HG02938 (cell line): ENCODE measurements at regions not wholly inside any gene's neighbourhood (a gene's known extent, or its start where the extent isn't known, plus 50 kb on each side); places are given as distances from the start of the nearest gene placed in this dataset.

ENCODE experiments used
- ATAC-seq: cut with Tn5 transposase; IDR thresholded peaks from one replicate; pipeline ENCODE4 v1.9.1; 2021; ENCODE audit warnings: mild to moderate bottlenecking, moderate library complexity; ENCODE audit not compliant: unreplicated experiment

DNA sequence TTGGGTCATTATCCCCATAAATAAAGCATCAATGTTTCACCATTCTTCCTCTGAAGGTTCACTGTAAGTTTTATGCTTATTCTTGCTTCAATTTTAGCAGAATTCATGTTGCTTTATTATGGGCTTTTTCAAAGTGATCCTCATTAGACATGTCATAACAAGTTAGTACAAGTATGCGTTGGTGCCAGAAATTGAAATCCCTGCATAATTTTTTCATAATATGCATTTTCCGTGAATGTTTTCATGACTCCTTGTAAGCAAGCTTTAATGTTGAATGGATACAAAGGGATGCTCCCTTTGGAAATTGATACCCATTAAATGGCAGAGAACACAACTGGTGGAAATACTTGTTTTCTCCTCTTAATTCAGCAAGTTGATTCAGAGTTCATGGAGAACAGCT is 179.7 kb downstream of the ST6GAL2 start:
- no peak for ATAC-seq

GRCh38 chr2:106708209-106708608 is 177.8 kb downstream of the ST6GAL2 start:
- no peak for ATAC-seq

DNA sequence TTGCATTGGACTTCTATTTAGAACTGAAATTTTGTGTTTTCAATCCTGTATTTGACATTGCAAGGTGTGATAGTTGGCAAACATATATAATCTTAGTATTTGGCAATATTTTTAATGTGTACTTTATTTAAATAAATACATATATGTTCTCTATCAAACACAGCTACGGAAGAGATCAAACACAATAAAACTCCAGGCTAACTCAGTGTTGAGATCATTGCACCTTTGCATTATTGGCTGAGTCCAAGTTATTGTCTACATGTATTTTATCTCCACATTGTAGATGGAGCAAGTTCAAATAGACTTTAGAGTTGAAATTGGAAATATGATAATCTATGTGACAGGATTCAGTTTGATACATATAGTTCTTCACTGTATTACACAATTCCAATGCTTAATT is 176.7 kb downstream of the ST6GAL2 start:
- no peak for ATAC-seq

GRCh38 chr2:106719222-106719621 is 166.7 kb downstream of the ST6GAL2 start:
- no peak for ATAC-seq

GRCh38 chr2:106720026-106720425 is 165.9 kb downstream of the ST6GAL2 start:
- ATAC-seq: no peak

GRCh38 chr2:106724301-106724794 is 161.6 kb downstream of the ST6GAL2 start:
- ATAC-seq: no peak

- no peak for ATAC-seq
Observed at GRCh38 chr2:106734165-106734564, 151.8 kb downstream of the ST6GAL2 start.

DNA sequence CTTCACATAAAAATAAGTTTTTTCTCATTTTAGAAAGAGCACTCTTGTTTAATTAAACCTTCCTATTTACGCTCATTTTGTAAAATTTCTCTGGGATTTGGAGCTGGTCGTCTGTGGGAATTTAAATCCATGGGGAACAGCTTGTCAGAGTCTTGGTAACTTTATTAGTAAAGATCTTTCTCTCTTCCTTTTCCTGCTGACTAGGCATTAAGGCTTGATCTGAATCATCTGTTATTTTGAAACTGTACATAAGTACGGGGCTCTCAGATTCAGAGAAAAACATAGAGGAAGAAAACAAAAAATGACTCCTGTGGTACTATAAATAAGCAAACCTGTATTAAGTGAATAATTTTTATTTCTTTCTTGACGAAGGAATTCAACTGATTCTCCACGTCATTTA is 150.2 kb downstream of the ST6GAL2 start:
- no peak for ATAC-seq

DNA sequence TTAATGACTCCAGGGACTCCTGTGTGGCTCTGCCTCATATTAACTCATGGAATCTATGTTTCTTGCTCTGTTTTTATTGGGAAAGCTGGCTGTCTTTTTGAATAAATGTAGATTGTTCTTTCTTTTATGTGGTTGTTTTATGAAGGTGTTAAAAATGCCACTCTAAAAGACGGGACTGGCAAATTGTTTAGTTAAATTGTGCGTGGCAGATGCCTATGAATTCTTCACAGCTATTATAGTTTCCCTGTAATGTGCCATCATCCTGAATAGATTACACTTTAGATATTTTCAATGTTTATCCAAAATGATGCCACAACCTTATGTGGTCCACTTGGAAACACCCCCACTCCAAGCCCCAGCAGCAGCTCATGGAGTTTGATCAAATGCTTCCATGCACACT is 149.7 kb downstream of the ST6GAL2 start:
- ATAC-seq: no peak

- no peak for ATAC-seq
Observed at GRCh38 chr2:106745468-106745867, 140.5 kb downstream of the ST6GAL2 start.

DNA sequence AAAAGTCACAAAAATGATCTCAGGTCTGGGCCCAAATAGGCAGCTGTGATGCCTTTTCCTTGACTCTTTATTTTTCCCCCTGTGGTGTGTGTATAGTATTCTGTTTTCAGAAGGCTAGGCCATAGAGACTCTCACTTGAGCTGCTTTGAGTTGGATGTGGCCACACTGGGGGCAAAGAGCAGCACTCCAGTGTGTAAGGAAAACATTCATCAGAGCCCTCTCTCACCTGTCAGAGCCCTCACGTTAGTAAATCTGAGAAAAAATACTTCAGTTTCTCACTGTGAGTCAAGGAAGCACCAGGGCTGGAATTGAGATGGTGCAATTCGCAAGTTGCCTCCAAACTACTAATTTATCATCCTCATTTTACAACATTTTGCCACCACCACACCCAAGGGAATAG is 136.1 kb downstream of the ST6GAL2 start:
- no peak for ATAC-seq
